Mesenchymal stem cell (in vitro differentiated cells and primary cell): ENCODE measurements at regions not wholly inside any gene's neighbourhood (a gene's known extent, or its start where the extent isn't known, plus 50 kb on each side); places are given as distances from the start of the nearest gene placed in this dataset.

Experiments
- DNase-seq: peaks from one replicate; pipeline ENCODE4 v3.0.0-alpha.2; 2013
- H2AFZ ChIP-seq: one replicate; pipeline ENCODE4 v1.6.1; 2013; ENCODE audit warnings: low read depth, mild to moderate bottlenecking, control low read depth, inconsistent platforms, low read length, moderate library complexity
- H2AK5ac ChIP-seq: 2 replicates; pipeline ENCODE4 v1.6.1; 2013; ENCODE audit warnings: low read length, moderate library complexity, mild to moderate bottlenecking, inconsistent platforms; ENCODE audit not compliant: severe bottlenecking
- H2BK120ac ChIP-seq: one replicate; pipeline ENCODE4 v1.6.1; 2013; ENCODE audit warnings: low read depth, mild to moderate bottlenecking, inconsistent platforms, low read length, moderate library complexity
- H2BK12ac ChIP-seq, 2 experiments: one replicate each; pipeline ENCODE4 v1.6.1; 2013; ENCODE audit warnings: inconsistent platforms in 2 of 2, low read length in 2 of 2, mild to moderate bottlenecking in 2 of 2, moderate library complexity in 2 of 2, control low read depth in 1 of 2
- H2BK15ac ChIP-seq: one replicate; pipeline ENCODE4 v1.6.1; 2013; ENCODE audit warnings: mild to moderate bottlenecking, low read depth, inconsistent platforms; ENCODE audit not compliant: poor library complexity, severe bottlenecking
- H2BK5ac ChIP-seq: 2 replicates; pipeline ENCODE4 v1.6.1; 2013; ENCODE audit warnings: low read depth, mild to moderate bottlenecking, low read length, control low read depth, inconsistent platforms; ENCODE audit not compliant: poor library complexity, severe bottlenecking
- H3K14ac ChIP-seq, 2 experiments: one replicate each; pipeline ENCODE4 v1.6.1; 2013; ENCODE audit warnings: inconsistent platforms in 2 of 2, low read length in 2 of 2, control low read depth in 1 of 2, mild to moderate bottlenecking in 1 of 2, moderate library complexity in 1 of 2
- H3K18ac ChIP-seq, 2 experiments: one replicate each; pipeline ENCODE4 v1.6.1; 2013; ENCODE audit warnings: inconsistent platforms in 2 of 2, low read length in 2 of 2, control low read depth in 1 of 2, low read depth in 1 of 2, mild to moderate bottlenecking in 1 of 2
- H3K23ac ChIP-seq, 2 experiments: one replicate each; pipeline ENCODE4 v1.6.1; 2013; ENCODE audit warnings: inconsistent platforms in 2 of 2, low read length in 2 of 2, mild to moderate bottlenecking in 2 of 2, moderate library complexity in 2 of 2, control low read depth in 1 of 2
- H3K27ac ChIP-seq: 2 replicates; pipeline ENCODE4 v1.5.1; 2013; ENCODE audit warnings: mild to moderate bottlenecking, moderate library complexity, low read length, control low read depth, inconsistent platforms; ENCODE audit not compliant: poor library complexity, severe bottlenecking
- H3K27me3 ChIP-seq, 2 experiments: 2 replicates each; pipeline versions ENCODE4 v1.6.1 to v1.7.0; 2013; ENCODE audit warnings: low read length in 2 of 2, mild to moderate bottlenecking in 2 of 2, moderate library complexity in 2 of 2, control low read depth in 1 of 2, inconsistent platforms in 1 of 2; ENCODE audit not compliant: control insufficient read depth in 1 of 2, insufficient read depth in 1 of 2
- H3K36me3 ChIP-seq, 2 experiments: 2 replicates each; pipeline versions ENCODE4 v1.6.1 to v1.7.0; 2013; ENCODE audit warnings: low read length in 2 of 2, control low read depth in 1 of 2, inconsistent platforms in 1 of 2, low read depth in 1 of 2, mild to moderate bottlenecking in 1 of 2; ENCODE audit not compliant: insufficient read depth in 2 of 2, control insufficient read depth in 1 of 2
- H3K4ac ChIP-seq, 2 experiments: one replicate each; pipeline ENCODE4 v1.6.1; 2013; ENCODE audit warnings: inconsistent platforms in 2 of 2, low read length in 2 of 2, mild to moderate bottlenecking in 2 of 2, moderate library complexity in 2 of 2, control low read depth in 1 of 2, low read depth in 1 of 2
- H3K4me1 ChIP-seq: 2 replicates; pipeline ENCODE4 v1.6.1; 2013; ENCODE audit warnings: low read depth, low read length, control low read depth; ENCODE audit not compliant: control insufficient read depth, insufficient read depth
- H3K4me2 ChIP-seq: 2 replicates; pipeline ENCODE4 v1.6.1; 2013; ENCODE audit warnings: low read length, mild to moderate bottlenecking, inconsistent platforms; ENCODE audit not compliant: poor library complexity, severe bottlenecking
- H3K4me3 ChIP-seq, 2 experiments: 2 replicates each; pipeline versions ENCODE4 v1.5.1 to v1.7.0; 2013; ENCODE audit warnings: low read length in 2 of 2, mild to moderate bottlenecking in 2 of 2, control low read depth in 1 of 2, low read depth in 1 of 2; ENCODE audit not compliant: insufficient read depth in 1 of 2
- H3K79me1 ChIP-seq: replicated peaks from 2 replicates; pipeline ENCODE4 v1.6.1; 2013; ENCODE audit warnings: mild to moderate bottlenecking, control low read depth, low read length, inconsistent platforms; ENCODE audit not compliant: poor library complexity, severe bottlenecking
- H3K9ac ChIP-seq: 2 replicates; pipeline ENCODE4 v1.7.0; 2013; ENCODE audit warnings: mild to moderate bottlenecking, low read length, moderate library complexity
- H3K9me3 ChIP-seq: 2 replicates; pipeline ENCODE4 v1.7.0; 2013; ENCODE audit warnings: mild to moderate bottlenecking, low read length; ENCODE audit not compliant: control insufficient read depth
- H4K8ac ChIP-seq: one replicate; pipeline ENCODE4 v1.6.1; 2013; ENCODE audit warnings: inconsistent platforms, mild to moderate bottlenecking, low read length, moderate library complexity
- H4K91ac ChIP-seq: one replicate; pipeline ENCODE4 v1.6.1; 2013; ENCODE audit warnings: mild to moderate bottlenecking, low read length, inconsistent platforms
- WGBS: methylation state at CpG from one replicate; pipeline ENCODE4 v1.1.7; 2013; ENCODE audit warnings: mixed read lengths; 5-methylcytosine and 5-hydroxymethylcytosine counted together

- H3K4me3 ChIP-seq, result no peak overlapping the region
- H2BK5ac ChIP-seq, result no peak overlapping the region
- H4K8ac ChIP-seq, result no peak overlapping the region
- H3K36me3 ChIP-seq, result no peaks in the 10 kb centered on the region
- WGBS, result 45% methylated on average over 11 of the region's 11 CpGs
- peaks cover 26% of the 10 kb centered on the region for H3K9me3 ChIP-seq
- H2BK120ac ChIP-seq, result no peak overlapping the region
- H4K91ac ChIP-seq, result no peak overlapping the region
- peak overlapping the region in 1 of 2 experiments; percentile 39 for H2BK12ac ChIP-seq
- H3K23ac ChIP-seq, result no peak overlapping the region
- no peak overlapping the region for H2AK5ac ChIP-seq
- DNase-seq, result no peak
- H2BK15ac ChIP-seq, result no peak overlapping the region
- H3K4me1 ChIP-seq, result peaks cover 2% of the 10 kb centered on the region
- no peak overlapping the region for H3K9ac ChIP-seq
- no peak overlapping the region for H3K27ac ChIP-seq
- no peaks in the 10 kb centered on the region for H3K27me3 ChIP-seq
- H3K4ac ChIP-seq, result no peak overlapping the region
- no peaks in the 10 kb centered on the region for H3K79me1 ChIP-seq
- no peak overlapping the region for H2AFZ ChIP-seq
- H3K18ac ChIP-seq, result no peak overlapping the region
- H3K4me2 ChIP-seq, result no peak overlapping the region
- H3K14ac ChIP-seq, result peak overlapping the region in 1 of 2 experiments; percentile 55
Observed at GRCh38 chr1:221227872-221228337, 348.7 kb downstream of the HLX start.

DNA sequence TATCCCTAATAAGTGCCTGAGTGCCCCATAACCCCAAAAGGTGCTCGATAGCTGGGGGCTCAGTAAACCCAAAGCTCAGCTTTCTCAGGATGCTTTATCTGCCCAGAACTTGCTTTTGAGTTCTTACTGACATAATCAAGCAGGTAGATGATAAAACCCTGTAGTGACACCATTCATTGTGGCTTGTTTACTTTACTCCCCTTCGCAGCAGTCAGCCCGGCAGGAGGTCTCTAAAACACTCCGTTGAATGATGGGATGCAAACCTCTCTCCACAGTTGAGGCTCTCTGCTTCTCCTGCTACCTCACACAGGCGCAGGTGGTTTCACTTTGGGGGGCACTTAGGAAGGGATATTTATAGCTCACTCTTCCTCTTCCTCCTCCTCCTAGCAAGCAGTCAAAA lies 349.4 kb downstream of the HLX start:
- Histone ChIP-seq H3K9ac (no peak overlapping the region), H3K4me2 (no peak overlapping the region), H2BK120ac (no peak overlapping the region), H4K8ac (no peak overlapping the region), H4K91ac (no peak overlapping the region), H3K23ac (no peak overlapping the region), H3K36me3 (no peaks in the 10 kb centered on the region), H3K18ac (no peak overlapping the region), H2AFZ (no peak overlapping the region), H2BK5ac (no peak overlapping the region), H3K27ac (no peak overlapping the region), H2BK15ac (no peak overlapping the region), H3K4ac (no peak overlapping the region), H3K4me1 (peaks cover 2% of the 10 kb centered on the region), H2BK12ac (no peak overlapping the region), H2AK5ac (no peak overlapping the region), H3K79me1 (no peaks in the 10 kb centered on the region), H3K14ac (no peak overlapping the region), H3K9me3 (peaks cover 19% of the 10 kb centered on the region), H3K27me3 (no peaks in the 10 kb centered on the region), H3K4me3 (no peak overlapping the region)
- DNase-seq, result no peak
- 30% methylated on average over 3 of the region's 5 CpGs for WGBS

GRCh38 chr1:221230605-221231004 lies 351.4 kb downstream of the HLX start:
- no peaks in the 10 kb centered on the region for H3K36me3 ChIP-seq
- H3K4me2 ChIP-seq, result no peak overlapping the region
- H2BK5ac ChIP-seq, result no peak overlapping the region
- H2BK15ac ChIP-seq, result no peak overlapping the region
- H3K9me3 ChIP-seq, result no peaks in the 10 kb centered on the region
- H3K79me1 ChIP-seq, result no peaks in the 10 kb centered on the region
- no peak overlapping the region for H4K8ac ChIP-seq
- H2AK5ac ChIP-seq, result no peak overlapping the region
- no peak overlapping the region for H3K4me3 ChIP-seq
- H3K27me3 ChIP-seq, result no peaks in the 10 kb centered on the region
- peak; percentile 76 for DNase-seq
- H3K27ac ChIP-seq, result no peak overlapping the region
- 33% methylated on average over 1 of the region's 1 CpG for WGBS
- no peak overlapping the region for H2AFZ ChIP-seq
- H3K4me1 ChIP-seq, result peaks cover 2% of the 10 kb centered on the region
- no peak overlapping the region for H3K18ac ChIP-seq
- H4K91ac ChIP-seq, result no peak overlapping the region
- no peak overlapping the region for H3K14ac ChIP-seq
- no peak overlapping the region for H3K9ac ChIP-seq
- no peak overlapping the region for H2BK120ac ChIP-seq
- no peak overlapping the region for H3K23ac ChIP-seq
- H2BK12ac ChIP-seq, result no peak overlapping the region
- H3K4ac ChIP-seq, result no peak overlapping the region

- WGBS, result 75% methylated on average over 1 of the region's 2 CpGs
Observed at GRCh38 chr1:221234791-221235190, 355.5 kb downstream of the HLX start.

More at GRCh38 chr1:221234791-221235190, 355.5 kb downstream of the HLX start:
- Histone ChIP-seq H3K27ac (no peak overlapping the region), H3K4me1 (no peaks in the 10 kb centered on the region), H3K4me2 (no peak overlapping the region), H3K4ac (no peak overlapping the region), H3K79me1 (no peaks in the 10 kb centered on the region), H3K36me3 (no peaks in the 10 kb centered on the region), H2AFZ (no peak overlapping the region), H3K9me3 (peaks cover 7% of the 10 kb centered on the region), H4K91ac (no peak overlapping the region), H3K23ac (no peak overlapping the region), H2BK120ac (no peak overlapping the region), H2BK15ac (no peak overlapping the region), H3K9ac (no peak overlapping the region), H3K14ac (no peak overlapping the region), H2BK12ac (no peak overlapping the region), H3K4me3 (no peak overlapping the region), H2BK5ac (no peak overlapping the region), H4K8ac (no peak overlapping the region), H2AK5ac (no peak overlapping the region), H3K27me3 (no peaks in the 10 kb centered on the region), H3K18ac (no peak overlapping the region)
- peak; percentile 11 for DNase-seq
